K562 (cell line): ENCODE measurements at regions not wholly inside any gene's neighbourhood (a gene's known extent, or its start where the extent isn't known, plus 50 kb on each side); places are given as distances from the start of the nearest gene placed in this dataset.

ENCODE experiments used
- ATAC-seq: fragments of 200-7000 bp; cut with Tn5 transposase; 3 replicates; pipeline ENCODE4 v1.9.1; 2020; ENCODE audit warnings: moderate library complexity
- BruUV-seq: library from RNA; stranded (reverse); fragments of 400-500 nt; replicated peaks from 2 replicates; lab custom pipeline; 2021; lab: Mats Ljungman, UMichigan
- CTCF ChIA-PET: fragments of 300-600 bp; formaldehyde crosslinking; extraction: SDS; loops from one replicate; lab custom pipeline; 2021; ENCODE audit warnings: low intra/inter-chr PET ratio; lab: Yijun Ruan, JAX
- POLR2A ChIA-PET: fragments of 300-600, 350-650 bp; sonication (Branson Sonifier 250); formaldehyde crosslinking; extraction: SDS; loops from one replicate; lab custom pipeline; 2021; ENCODE audit warnings: antibody characterized with exemption, inconsistent platforms; lab: Yijun Ruan, JAX
- DNase-seq, 4 experiments: peaks; one replicate each; pipeline versions ENCODE4 v3.0.0 to v3.0.0-alpha.2; 2011 to 2018; ENCODE audit warnings: low spot score in 3 of 4, mixed read lengths in 3 of 4; ENCODE audit errors: extremely low read depth in 1 of 4
- FAIRE-seq: peaks from 2 replicates; lab custom pipeline; 2011; peaks lifted over from hg19 to GRCh38; lab: Jason Lieb, UNC
- H2AFZ ChIP-seq: 2 replicates; pipeline ENCODE4 v1.6.0; 2011; ENCODE audit warnings: low read depth, low read length, control low read depth, inconsistent platforms
- H3K27ac ChIP-seq: fragments of 200-600 bp; 3 replicates; pipeline ENCODE4 v1.8.0; 2011; ENCODE audit warnings: low read depth, mild to moderate bottlenecking, control low read depth, inconsistent platforms, low read length, moderate library complexity, mixed read lengths; ENCODE audit errors: extremely low read depth
- H3K27me3 ChIP-seq, 2 experiments: fragments of 300-600 bp in 1 of 2; 2 replicates in 1 of 2; 3 replicates in 1 of 2; pipeline versions ENCODE4 v1.6.0 to v1.8.0; 2011; ENCODE audit warnings: inconsistent platforms in 2 of 2, low read length in 2 of 2, mild to moderate bottlenecking in 1 of 2, mixed read lengths in 1 of 2, moderate library complexity in 1 of 2; ENCODE audit not compliant: control insufficient read depth in 2 of 2, insufficient read depth in 2 of 2
- H3K36me3 ChIP-seq: fragments of 300-600 bp; 3 replicates; pipeline ENCODE4 v1.8.0; 2011; ENCODE audit warnings: mild to moderate bottlenecking, low read length, inconsistent platforms; ENCODE audit not compliant: control insufficient read depth, insufficient read depth
- H3K4me1 ChIP-seq, 2 experiments: fragments of 200-600 bp in 1 of 2; replicated peaks in 1 of 2; 2 replicates in 1 of 2; 3 replicates in 1 of 2; pipeline versions ENCODE4 v1.5.1 to v1.8.0; 2011; ENCODE audit warnings: inconsistent platforms in 2 of 2, low read length in 2 of 2, mild to moderate bottlenecking in 1 of 2, mixed read lengths in 1 of 2, moderate library complexity in 1 of 2; ENCODE audit not compliant: control insufficient read depth in 2 of 2, insufficient read depth in 2 of 2
- H3K4me2 ChIP-seq: 2 replicates; pipeline ENCODE4 v1.6.1; 2011; ENCODE audit warnings: low read length, control low read depth, inconsistent platforms, mixed read lengths; ENCODE audit not compliant: insufficient read depth
- H3K4me3 ChIP-seq: fragments of 200-600 bp; sonication (generic), shearing (Covaris generic); 2 replicates; pipeline ENCODE4 v1.5.1; 2016; ENCODE audit warnings: control low read depth, inconsistent platforms
- H3K79me2 ChIP-seq: fragments of 200-600 bp; 3 replicates; pipeline ENCODE4 v1.8.0; 2011; ENCODE audit warnings: low read length, inconsistent platforms; ENCODE audit not compliant: control insufficient read depth, insufficient read depth
- H3K9ac ChIP-seq, 2 experiments: 2 replicates each; pipeline versions ENCODE4 v1.6.0 to v1.6.1; 2011; ENCODE audit warnings: low read depth in 2 of 2, low read length in 2 of 2, control low read depth in 1 of 2, inconsistent platforms in 1 of 2, mild to moderate bottlenecking in 1 of 2, mixed read lengths in 1 of 2; ENCODE audit not compliant: insufficient read depth in 1 of 2
- H3K9me1 ChIP-seq: one replicate; pipeline ENCODE4 v1.6.0; 2011; ENCODE audit warnings: inconsistent platforms, mild to moderate bottlenecking, low read length, moderate library complexity; ENCODE audit not compliant: control insufficient read depth, insufficient read depth
- H3K9me3 ChIP-seq: replicated peaks from 2 replicates; pipeline ENCODE4 v1.5.1; 2011; ENCODE audit warnings: low read depth, low read length, inconsistent platforms; ENCODE audit not compliant: control insufficient read depth, insufficient read depth
- H4K20me1 ChIP-seq: replicated peaks from 2 replicates; pipeline ENCODE4 v1.6.1; 2011; ENCODE audit warnings: low read length, inconsistent platforms, mixed read lengths; ENCODE audit not compliant: control insufficient read depth, insufficient read depth
- CXXC5 ChIP-seq: fragments of 250-450 bp; sonication (Bioruptor Pico); IDR thresholded peaks from 2 replicates; pipeline ENCODE4 v1.8.0; 2022; ENCODE audit warnings: inconsistent platforms, mild to moderate bottlenecking, moderate library complexity
- KDM4B ChIP-seq, 2 experiments: fragments of 450-650 bp in 1 of 2; sonication (generic) in 1 of 2; IDR thresholded peaks; 2 replicates each; pipeline ENCODE4 v1.6.1; 2016 to 2017; ENCODE audit warnings: borderline replicate concordance in 2 of 2, antibody characterized with exemption in 1 of 2, low read depth in 1 of 2, mild to moderate bottlenecking in 1 of 2
- MAFK ChIP-seq: IDR thresholded peaks from 2 replicates; pipeline ENCODE4 v1.6.1; 2011; ENCODE audit warnings: low read length, improper control_type of control experiment
- NFE2 ChIP-seq: IDR thresholded peaks from 2 replicates; pipeline ENCODE4 v1.6.1; 2014; ENCODE audit warnings: antibody characterized with exemption, low read depth
- ZBTB7A ChIP-seq: IDR thresholded peaks from 2 replicates; pipeline ENCODE4 v1.6.1; 2011; ENCODE audit warnings: low read depth, mild to moderate bottlenecking, low read length, moderate library complexity, borderline replicate concordance; ENCODE audit not compliant: control insufficient read depth
- ZBTB8A ChIP-seq: fragments of 450-650 bp; IDR thresholded peaks from 2 replicates; pipeline ENCODE4 v1.6.1; 2018; ENCODE audit warnings: mild to moderate bottlenecking, moderate library complexity; ENCODE audit not compliant: partially characterized antibody
- ZNF175 ChIP-seq: fragments of 200-800 bp; sonication (Bioruptor generic); IDR thresholded peaks from 2 replicates; pipeline ENCODE4 v1.6.1; 2016; ENCODE audit warnings: low read depth, mild to moderate bottlenecking, missing genetic modification characterization, missing compliant biosample characterization
- ZNF316 ChIP-seq: fragments of 450-650 bp; IDR thresholded peaks from 2 replicates; pipeline ENCODE4 v1.6.1; 2016
- ZNF561 ChIP-seq: fragments of 450-650 bp; formaldehyde crosslinking; conservative IDR thresholded peaks from 2 replicates; pipeline ENCODE4 v1.4.0; 2020; ENCODE audit warnings: mild to moderate bottlenecking, moderate library complexity
- WGBS: fragments of 100-300 bp; shearing (Covaris generic); methylation state at CpG from one replicate; pipeline ENCODE4 v1.1.6; 2016; ENCODE audit warnings: low coverage, mixed read lengths; ENCODE audit not compliant: insufficient coverage; ENCODE audit errors: missing lambda C conversion rate; 5-methylcytosine and 5-hydroxymethylcytosine counted together
- in situ Hi-C: fragments of 300-500 bp; cut with MboI; formaldehyde crosslinking; loops from 4 replicates; pipeline ENCODE4 v1.15.0; 2018; ENCODE audit warnings: inconsistent platforms, mixed read lengths
- intact Hi-C: fragments of 100-400 bp; cut with micrococcal nuclease; formaldehyde crosslinking; loops from 2 replicates; pipeline ENCODE4 v1.14.2; 2022
- TF ChIP-seq, protein P1 (sequence below): fragments of 450-650 bp; formaldehyde crosslinking; IDR thresholded peaks from 2 replicates; pipeline ENCODE4 v1.4.0; 2022; ENCODE audit warnings: mild to moderate bottlenecking, moderate library complexity
- TF ChIP-seq, protein P2 (sequence below), 3 experiments: fragments of 200-800 bp in 1 of 3; fragments of 250-450 bp in 1 of 3; fragments of 450-650 bp in 1 of 3; sonication (Bioruptor Pico) in 1 of 3; sonication (Bioruptor generic) in 1 of 3; formaldehyde crosslinking in 1 of 3; IDR thresholded peaks; 2 replicates each; pipeline versions ENCODE4 v1.6.1 to v1.8.0; 2016 to 2022; ENCODE audit warnings: mild to moderate bottlenecking in 2 of 3, missing genetic modification characterization in 2 of 3, missing compliant biosample characterization in 1 of 3, moderate library complexity in 1 of 3

DNA sequence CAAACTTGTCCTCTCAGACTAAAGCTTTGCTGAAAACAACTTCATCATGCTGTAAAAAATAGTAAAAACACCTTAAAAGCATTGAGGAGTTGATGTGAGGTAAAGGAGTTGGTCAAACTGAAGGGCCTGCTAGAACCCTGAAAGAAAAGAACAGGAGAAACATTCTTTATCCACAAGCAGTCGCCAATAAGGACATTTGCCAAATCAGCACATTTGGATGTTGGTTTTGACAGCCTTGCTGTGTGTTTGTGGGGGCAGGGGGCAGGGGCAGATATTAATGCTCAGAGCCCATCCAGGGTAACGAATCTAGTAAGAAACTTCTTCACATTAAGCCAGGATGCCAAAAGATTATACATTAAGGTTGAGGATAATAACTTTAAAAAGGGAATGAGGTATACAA, 399.9 kb upstream of the ZFHX3 start:
- ATAC-seq (no peak), FAIRE-seq (no peak), DNase-seq (no peak)
- Histone ChIP-seq H3K9me1 (no peaks in the 10 kb centered on the region), H3K9me3 (0 out of 2 replicates have a peak, but pooled peaks cover 1% of the 10 kb centered on the region), H3K4me1 (no peaks in the 10 kb centered on the region), H3K9ac (no peak overlapping the region), H2AFZ (no peak overlapping the region), H3K27ac (no peak overlapping the region), H4K20me1 (no peaks in the 10 kb centered on the region), H3K27me3 (no peaks in the 10 kb centered on the region), H3K79me2 (no peaks in the 10 kb centered on the region), H3K36me3 (no peaks in the 10 kb centered on the region), H3K4me3 (no peak overlapping the region), H3K4me2 (no peak overlapping the region)
- ChIA-PET POLR2A (no interaction called here), CTCF (no interaction called here)
- intact Hi-C loops: no loop called here
- TF ChIP-seq CXXC5 (CRISPR knock-in tag): no peak
- TF ChIP-seq MAFK: 0 out of 2 replicates have a peak, but pooled peaks have one; percentile 10
- BruUV-seq: no TSS peak
- in situ Hi-C loops: no loop called here
- 0% methylated on average over 2 of the region's 2 CpGs for WGBS

DNA sequence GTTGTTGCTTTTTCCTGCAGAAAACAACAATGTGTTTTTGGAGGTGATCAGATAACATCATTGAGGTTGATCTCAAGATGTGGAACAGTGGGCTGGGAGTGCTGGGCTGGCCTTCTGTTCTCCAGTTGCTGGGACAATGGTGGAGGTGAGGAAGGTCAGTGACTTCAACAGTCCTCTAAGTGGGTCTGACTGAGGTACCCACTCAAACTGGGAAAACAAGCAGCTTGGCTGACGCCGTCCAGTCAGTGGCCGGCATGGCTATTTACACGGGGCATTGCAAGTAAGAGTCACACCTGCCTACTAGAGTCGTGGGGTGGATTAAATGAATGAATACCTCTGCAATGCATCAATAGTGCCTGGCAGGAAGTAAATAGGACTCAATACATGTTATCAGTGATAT, 386.7 kb upstream of the ZFHX3 start:
- intact Hi-C loops (no loop called here), in situ Hi-C loops (no loop called here)
- Histone ChIP-seq H2AFZ (no peak overlapping the region), H3K4me1 (no peaks in the 10 kb centered on the region), H3K9me3 (no peaks in the 10 kb centered on the region), H3K9ac (no peak overlapping the region), H3K36me3 (no peaks in the 10 kb centered on the region), H3K4me3 (no peak overlapping the region), H3K27me3 (no peaks in the 10 kb centered on the region; a peak in 2 of 5 replicates), H3K9me1 (no peaks in the 10 kb centered on the region), H3K27ac (no peak overlapping the region), H3K79me2 (no peaks in the 10 kb centered on the region), H3K4me2 (no peak overlapping the region), H4K20me1 (no peaks in the 10 kb centered on the region)
- no TSS peak for BruUV-seq
- CTCF ChIA-PET: no interaction called here
- FAIRE-seq: no peak
- POLR2A ChIA-PET: no interaction called here
- no peak for ATAC-seq
- WGBS: 0% methylated on average over 5 of the region's 5 CpGs
- no peak for DNase-seq
- TF ChIP-seq, protein P1, sequence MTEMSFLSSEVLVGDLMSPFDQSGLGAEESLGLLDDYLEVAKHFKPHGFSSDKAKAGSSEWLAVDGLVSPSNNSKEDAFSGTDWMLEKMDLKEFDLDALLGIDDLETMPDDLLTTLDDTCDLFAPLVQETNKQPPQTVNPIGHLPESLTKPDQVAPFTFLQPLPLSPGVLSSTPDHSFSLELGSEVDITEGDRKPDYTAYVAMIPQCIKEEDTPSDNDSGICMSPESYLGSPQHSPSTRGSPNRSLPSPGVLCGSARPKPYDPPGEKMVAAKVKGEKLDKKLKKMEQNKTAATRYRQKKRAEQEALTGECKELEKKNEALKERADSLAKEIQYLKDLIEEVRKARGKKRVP (CRISPR knock-in tag): no peak
- TF ChIP-seq ZNF316 (no peak), KDM4B (IDR thresholded peaks at IDR 0.05; ENCODE audit: borderline replicate concordance in 2 of 2, low read depth in 1 of 2) (no peak), ZNF175 (no peak), ZBTB7A (no peak), ZBTB8A (no peak), NFE2 (no peak), ZNF561 (CRISPR knock-in tag) (no peak)
- TF ChIP-seq, protein P2, sequence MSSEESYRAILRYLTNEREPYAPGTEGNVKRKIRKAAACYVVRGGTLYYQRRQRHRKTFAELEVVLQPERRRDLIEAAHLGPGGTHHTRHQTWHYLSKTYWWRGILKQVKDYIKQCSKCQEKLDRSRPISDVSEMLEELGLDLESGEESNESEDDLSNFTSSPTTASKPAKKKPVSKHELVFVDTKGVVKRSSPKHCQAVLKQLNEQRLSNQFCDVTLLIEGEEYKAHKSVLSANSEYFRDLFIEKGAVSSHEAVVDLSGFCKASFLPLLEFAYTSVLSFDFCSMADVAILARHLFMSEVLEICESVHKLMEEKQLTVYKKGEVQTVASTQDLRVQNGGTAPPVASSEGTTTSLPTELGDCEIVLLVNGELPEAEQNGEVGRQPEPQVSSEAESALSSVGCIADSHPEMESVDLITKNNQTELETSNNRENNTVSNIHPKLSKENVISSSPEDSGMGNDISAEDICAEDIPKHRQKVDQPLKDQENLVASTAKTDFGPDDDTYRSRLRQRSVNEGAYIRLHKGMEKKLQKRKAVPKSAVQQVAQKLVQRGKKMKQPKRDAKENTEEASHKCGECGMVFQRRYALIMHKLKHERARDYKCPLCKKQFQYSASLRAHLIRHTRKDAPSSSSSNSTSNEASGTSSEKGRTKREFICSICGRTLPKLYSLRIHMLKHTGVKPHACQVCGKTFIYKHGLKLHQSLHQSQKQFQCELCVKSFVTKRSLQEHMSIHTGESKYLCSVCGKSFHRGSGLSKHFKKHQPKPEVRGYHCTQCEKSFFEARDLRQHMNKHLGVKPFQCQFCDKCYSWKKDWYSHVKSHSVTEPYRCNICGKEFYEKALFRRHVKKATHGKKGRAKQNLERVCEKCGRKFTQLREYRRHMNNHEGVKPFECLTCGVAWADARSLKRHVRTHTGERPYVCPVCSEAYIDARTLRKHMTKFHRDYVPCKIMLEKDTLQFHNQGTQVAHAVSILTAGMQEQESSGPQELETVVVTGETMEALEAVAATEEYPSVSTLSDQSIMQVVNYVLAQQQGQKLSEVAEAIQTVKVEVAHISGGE (CRISPR knock-in tag; IDR thresholded peaks at IDR 0.05): no peak
